Stimulated activated naive CD8-positive, alpha-beta T cell treated with anti-CD3 and anti-CD28 coated beads, Interleukin-15, Interleukin-2, amounts not matched to agents 100 ng/mL and 50 ng/mL, for 24 hours (primary cell): ENCODE measurements at regions not wholly inside any gene's neighbourhood (a gene's known extent, or its start where the extent isn't known, plus 50 kb on each side); places are given as distances from the start of the nearest gene placed in this dataset.

Experiments used
- H3K27ac Mint-ChIP-seq: one replicate; pipeline ENCODE4 v1.8.0; 2021; ENCODE audit warnings: mild to moderate bottlenecking, mixed read lengths
- H3K27me3 Mint-ChIP-seq: one replicate; pipeline ENCODE4 v1.8.0; 2021; ENCODE audit warnings: mixed read lengths
- H3K36me3 Mint-ChIP-seq: one replicate; pipeline ENCODE4 v1.8.0; 2021; ENCODE audit warnings: low read depth, mixed read lengths
- H3K4me1 Mint-ChIP-seq: one replicate; pipeline ENCODE4 v1.8.0; 2021; ENCODE audit warnings: low read depth, mixed read lengths
- H3K4me3 Mint-ChIP-seq: one replicate; pipeline ENCODE4 v1.8.0; 2021; ENCODE audit warnings: mild to moderate bottlenecking, mixed read lengths
- H3K9me3 Mint-ChIP-seq: one replicate; pipeline ENCODE4 v1.8.0; 2021; ENCODE audit warnings: mixed read lengths

DNA sequence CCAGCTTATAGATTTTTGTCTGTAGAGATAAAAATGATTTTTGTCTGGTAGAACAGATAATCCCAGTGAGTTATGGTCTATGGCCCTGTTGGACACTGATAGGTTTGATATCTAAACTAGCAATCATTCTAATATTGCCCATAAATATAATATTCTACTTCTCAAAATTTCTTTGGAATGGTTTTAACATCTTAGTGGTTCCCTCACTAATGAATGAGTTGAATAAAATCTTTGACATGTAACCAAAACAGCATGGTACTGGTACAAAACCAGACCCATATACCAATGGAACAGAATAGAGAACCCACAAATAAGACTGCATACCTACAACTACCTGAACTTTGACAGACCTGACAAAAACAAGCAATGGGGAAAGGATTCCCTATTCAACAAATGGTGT lies 219.7 kb downstream of the SEC61B start:
- H3K36me3 Mint-ChIP-seq, result no peaks in the 10 kb centered on the region
- H3K27me3 Mint-ChIP-seq, result peaks cover 23% of the 10 kb centered on the region
- H3K4me3 Mint-ChIP-seq, result no peak overlapping the region
- H3K4me1 Mint-ChIP-seq, result peaks cover 12% of the 10 kb centered on the region
- no peaks in the 10 kb centered on the region for H3K9me3 Mint-ChIP-seq
- H3K27ac Mint-ChIP-seq, result no peak overlapping the region

DNA sequence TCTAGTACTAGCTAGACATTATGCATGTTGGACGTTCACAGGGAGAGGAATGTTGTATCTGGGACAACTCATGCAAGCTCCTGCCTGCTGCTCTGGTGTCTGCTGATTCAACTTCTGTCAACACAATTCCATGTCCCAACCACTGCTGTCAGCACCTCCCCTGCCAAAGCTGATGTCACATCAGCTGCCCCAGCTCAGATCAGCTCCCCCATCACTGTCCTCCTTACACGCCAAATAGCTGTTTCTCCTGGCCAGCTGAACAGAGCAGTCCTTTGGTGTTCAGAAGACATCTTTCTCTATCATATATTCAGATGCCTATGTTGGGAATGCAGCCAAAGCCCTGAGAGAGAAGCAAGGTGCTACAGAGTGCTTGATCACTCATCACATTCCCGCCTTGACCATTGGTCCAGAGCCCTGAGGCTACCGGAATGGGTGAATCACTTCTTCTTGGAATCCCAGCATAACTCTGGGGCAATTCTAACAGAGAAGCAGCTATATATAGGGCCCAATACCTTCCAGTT lies 223.3 kb downstream of the SEC61B start:
- Mint-ChIP-seq H3K27me3 (peaks cover 31% of the 10 kb centered on the region), H3K9me3 (no peaks in the 10 kb centered on the region), H3K27ac (peak overlapping the region; percentile 57), H3K4me1 (peaks cover 12% of the 10 kb centered on the region), H3K36me3 (no peaks in the 10 kb centered on the region), H3K4me3 (no peak overlapping the region)

DNA sequence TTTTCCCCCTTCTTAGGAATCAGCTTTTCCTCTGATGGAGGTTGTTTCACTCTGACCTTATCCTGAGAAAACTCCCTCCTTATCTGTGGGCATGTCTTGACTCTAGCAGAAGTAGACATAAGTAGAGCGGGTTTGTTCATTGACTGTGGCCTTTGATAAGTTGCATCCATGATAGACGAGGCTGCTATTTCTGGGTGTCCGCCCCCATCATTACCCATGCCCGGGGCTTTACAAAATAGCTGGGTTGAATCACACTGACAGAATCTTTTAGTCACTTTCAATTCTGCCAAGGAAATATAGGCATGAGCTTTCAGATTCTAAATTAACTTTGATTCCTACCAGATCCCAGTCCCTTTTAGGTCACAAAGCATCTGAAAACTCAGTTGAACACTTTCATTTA lies 223.8 kb downstream of the SEC61B start:
- H3K27me3 Mint-ChIP-seq, result peaks cover 31% of the 10 kb centered on the region
- no peaks in the 10 kb centered on the region for H3K9me3 Mint-ChIP-seq
- H3K27ac Mint-ChIP-seq, result peak overlapping the region; percentile 57
- no peaks in the 10 kb centered on the region for H3K36me3 Mint-ChIP-seq
- H3K4me3 Mint-ChIP-seq, result no peak overlapping the region
- peaks cover 12% of the 10 kb centered on the region for H3K4me1 Mint-ChIP-seq

DNA sequence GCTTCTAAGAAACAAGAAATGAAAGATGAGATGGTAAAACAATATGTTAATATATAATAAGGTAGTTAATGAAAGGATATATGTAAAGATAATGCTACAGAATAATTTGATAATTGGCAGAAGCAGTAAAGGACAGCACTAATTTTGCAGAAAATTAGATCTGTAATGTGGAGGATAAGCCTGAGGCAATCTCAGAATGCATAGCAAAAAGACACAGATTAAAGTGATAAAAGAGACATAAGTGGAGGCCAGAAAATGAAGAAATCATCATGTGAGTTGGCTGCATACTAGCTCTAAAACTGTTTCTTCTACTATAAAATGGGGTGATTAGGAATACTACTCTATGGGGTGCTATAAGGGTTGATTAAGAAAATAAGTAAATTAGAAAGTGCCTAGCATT lies 225.9 kb downstream of the SEC61B start:
- Mint-ChIP-seq H3K36me3 (no peaks in the 10 kb centered on the region), H3K4me1 (peaks cover 12% of the 10 kb centered on the region), H3K9me3 (no peaks in the 10 kb centered on the region), H3K27ac (no peak overlapping the region), H3K27me3 (peaks cover 28% of the 10 kb centered on the region), H3K4me3 (no peak overlapping the region)

DNA sequence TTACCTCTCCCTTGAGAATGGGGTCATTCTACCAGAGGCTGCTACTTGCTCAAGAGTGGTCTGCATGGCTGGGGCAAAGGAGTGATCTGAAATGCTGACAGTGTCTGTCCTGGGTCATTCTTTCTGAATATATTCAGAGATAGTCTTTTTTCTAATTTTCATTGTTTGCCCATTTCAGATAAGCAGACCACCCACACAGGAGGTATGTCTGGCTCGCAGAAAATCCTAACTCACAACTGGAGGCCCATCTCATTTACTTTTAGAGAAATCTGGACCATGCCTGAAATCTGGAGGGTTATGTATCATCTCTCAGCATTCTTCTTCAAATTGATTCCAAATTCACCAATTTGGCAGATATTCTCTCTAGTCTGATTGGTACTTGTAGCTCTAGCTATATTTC lies 227.6 kb downstream of the SEC61B start:
- no peaks in the 10 kb centered on the region for H3K36me3 Mint-ChIP-seq
- H3K27me3 Mint-ChIP-seq, result peaks cover 27% of the 10 kb centered on the region
- H3K4me3 Mint-ChIP-seq, result no peak overlapping the region
- H3K9me3 Mint-ChIP-seq, result no peaks in the 10 kb centered on the region
- H3K4me1 Mint-ChIP-seq, result peaks cover 12% of the 10 kb centered on the region
- H3K27ac Mint-ChIP-seq, result no peak overlapping the region

DNA sequence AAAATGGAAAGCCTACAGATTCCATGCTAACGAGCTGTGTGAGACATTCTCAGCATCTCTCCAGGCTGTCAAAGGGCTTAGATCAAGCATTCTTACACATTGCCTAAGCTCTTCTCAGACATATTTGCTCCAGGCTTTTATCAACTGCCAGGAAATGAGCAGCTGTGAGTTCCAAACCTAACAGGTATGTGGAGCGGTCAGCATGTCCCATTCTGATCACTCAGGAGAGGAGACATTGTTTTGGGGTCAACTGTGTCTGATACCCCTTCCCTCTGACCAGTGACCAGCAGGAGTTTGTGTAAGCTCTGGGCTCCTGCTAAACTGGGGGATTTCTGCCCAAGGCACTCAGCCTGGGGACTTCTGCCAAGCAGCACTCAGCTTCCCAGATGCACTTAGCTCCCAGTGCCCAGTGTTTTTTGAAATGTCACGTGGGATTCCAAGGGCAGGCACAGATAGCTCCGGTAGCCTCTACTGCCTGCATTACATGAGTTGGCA lies 229.1 kb downstream of the SEC61B start:
- Mint-ChIP-seq H3K27ac (no peak overlapping the region), H3K4me3 (no peak overlapping the region), H3K27me3 (peaks cover 25% of the 10 kb centered on the region), H3K4me1 (peaks cover 3% of the 10 kb centered on the region), H3K36me3 (no peaks in the 10 kb centered on the region), H3K9me3 (no peaks in the 10 kb centered on the region)

DNA sequence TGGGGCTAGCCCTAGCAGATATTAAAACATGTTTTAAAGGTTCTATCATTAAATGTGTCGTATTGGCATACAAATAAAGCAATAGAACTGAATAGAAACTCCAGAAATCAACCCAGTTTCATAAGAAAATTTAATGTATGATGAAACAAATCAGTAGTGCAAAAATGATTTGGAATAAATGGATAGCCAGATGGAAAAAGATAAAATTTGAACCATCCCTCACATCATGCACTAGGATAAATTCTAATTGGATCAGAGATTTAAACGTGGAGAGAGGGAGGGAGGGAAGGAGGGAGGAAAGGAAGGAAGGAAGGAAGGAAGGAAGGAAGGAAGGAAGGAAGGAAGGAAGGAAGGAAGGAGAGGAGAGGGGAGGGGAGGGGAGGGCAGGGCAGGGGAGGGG lies 235.3 kb downstream of the SEC61B start:
- no peaks in the 10 kb centered on the region for H3K4me1 Mint-ChIP-seq
- no peak overlapping the region for H3K4me3 Mint-ChIP-seq
- peaks cover 12% of the 10 kb centered on the region for H3K27me3 Mint-ChIP-seq
- no peak overlapping the region for H3K27ac Mint-ChIP-seq
- H3K36me3 Mint-ChIP-seq, result no peaks in the 10 kb centered on the region
- no peaks in the 10 kb centered on the region for H3K9me3 Mint-ChIP-seq

DNA sequence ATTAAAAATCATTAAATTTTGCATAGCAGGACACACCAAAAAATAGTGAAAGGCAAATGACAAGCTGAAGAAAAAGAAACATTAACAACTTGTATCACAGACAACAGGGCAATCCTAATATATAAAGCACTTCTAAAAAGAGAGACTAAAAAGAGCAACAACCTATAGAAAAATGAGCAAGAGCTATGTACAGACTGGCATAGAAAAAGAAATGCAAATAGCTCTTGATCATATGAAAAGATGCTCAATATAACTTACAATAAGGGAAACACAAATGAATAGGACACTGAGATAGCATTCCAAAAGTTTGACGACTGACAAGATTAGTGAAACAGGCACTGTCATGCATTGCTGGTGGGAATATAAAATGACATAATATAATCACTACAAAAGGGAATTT lies 235.9 kb downstream of the SEC61B start:
- no peaks in the 10 kb centered on the region for H3K36me3 Mint-ChIP-seq
- no peaks in the 10 kb centered on the region for H3K4me1 Mint-ChIP-seq
- H3K27ac Mint-ChIP-seq, result no peak overlapping the region
- peaks cover 12% of the 10 kb centered on the region for H3K27me3 Mint-ChIP-seq
- H3K4me3 Mint-ChIP-seq, result no peak overlapping the region
- H3K9me3 Mint-ChIP-seq, result no peaks in the 10 kb centered on the region

DNA sequence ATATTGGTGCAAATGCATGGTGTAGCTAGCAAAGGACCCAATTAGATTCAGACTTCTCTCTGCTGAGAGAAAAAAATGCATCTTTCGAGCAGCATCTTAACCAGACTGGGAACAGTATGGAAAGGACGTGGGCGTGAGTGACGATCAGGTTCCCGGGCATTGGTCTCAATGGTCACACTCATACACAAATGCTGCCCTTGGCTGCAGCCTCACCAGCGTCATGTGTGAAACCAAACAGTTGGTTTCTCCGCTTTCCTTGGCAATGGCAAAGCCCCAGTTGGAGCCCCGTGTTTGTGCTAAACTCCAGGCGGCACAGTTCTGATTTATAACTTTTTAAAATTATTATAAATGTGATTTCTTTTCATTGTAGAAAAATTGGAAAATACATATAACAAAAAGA lies 237.8 kb downstream of the SEC61B start:
- Mint-ChIP-seq H3K36me3 (no peaks in the 10 kb centered on the region), H3K27ac (no peak overlapping the region), H3K4me1 (no peaks in the 10 kb centered on the region), H3K4me3 (no peak overlapping the region), H3K27me3 (peaks cover 17% of the 10 kb centered on the region), H3K9me3 (no peaks in the 10 kb centered on the region)

DNA sequence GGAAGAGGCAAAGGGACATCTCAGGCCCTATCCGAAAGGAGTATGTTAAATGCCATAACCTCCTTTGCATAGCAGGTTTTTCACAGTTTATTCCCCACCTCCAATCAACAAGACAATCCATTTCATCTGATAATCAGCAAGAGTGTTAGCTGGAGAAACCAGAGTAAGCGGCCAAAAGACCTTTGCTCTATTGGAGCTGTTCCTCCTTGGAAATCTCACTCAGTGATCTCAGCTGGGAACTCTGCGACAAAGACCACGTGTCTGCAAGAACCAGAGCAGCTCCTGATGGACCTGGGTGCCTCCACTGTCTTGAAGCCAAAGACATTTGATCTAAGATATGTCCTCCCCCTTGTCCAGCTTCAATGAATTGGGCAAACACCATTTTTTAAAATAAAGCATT lies 241.0 kb downstream of the SEC61B start:
- Mint-ChIP-seq H3K9me3 (no peaks in the 10 kb centered on the region), H3K27me3 (peaks cover 9% of the 10 kb centered on the region), H3K4me3 (no peak overlapping the region), H3K4me1 (no peaks in the 10 kb centered on the region), H3K36me3 (no peaks in the 10 kb centered on the region), H3K27ac (no peak overlapping the region)

DNA sequence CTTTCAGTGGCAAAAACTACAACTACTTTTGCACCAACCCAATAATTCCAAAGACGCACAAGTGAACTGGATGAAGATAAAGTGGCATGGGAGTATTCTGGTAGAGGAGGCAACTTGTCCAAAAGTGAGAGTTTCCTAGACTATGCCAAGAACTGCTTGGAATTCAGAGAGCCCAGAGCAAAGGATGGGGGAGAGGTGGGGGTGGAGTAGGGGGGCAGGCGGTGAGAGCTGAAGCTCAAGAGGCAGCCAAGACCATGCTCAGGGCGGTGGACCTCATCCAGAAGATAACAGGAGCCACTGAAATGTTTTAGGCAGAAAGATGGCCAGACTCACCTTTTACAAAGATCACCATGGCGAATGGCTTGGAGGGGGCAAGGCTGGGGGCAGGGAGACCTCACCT lies 242.5 kb downstream of the SEC61B start:
- Mint-ChIP-seq H3K27me3 (peaks cover 14% of the 10 kb centered on the region), H3K4me3 (no peak overlapping the region), H3K27ac (no peak overlapping the region), H3K9me3 (no peaks in the 10 kb centered on the region), H3K36me3 (no peaks in the 10 kb centered on the region), H3K4me1 (no peaks in the 10 kb centered on the region)

DNA sequence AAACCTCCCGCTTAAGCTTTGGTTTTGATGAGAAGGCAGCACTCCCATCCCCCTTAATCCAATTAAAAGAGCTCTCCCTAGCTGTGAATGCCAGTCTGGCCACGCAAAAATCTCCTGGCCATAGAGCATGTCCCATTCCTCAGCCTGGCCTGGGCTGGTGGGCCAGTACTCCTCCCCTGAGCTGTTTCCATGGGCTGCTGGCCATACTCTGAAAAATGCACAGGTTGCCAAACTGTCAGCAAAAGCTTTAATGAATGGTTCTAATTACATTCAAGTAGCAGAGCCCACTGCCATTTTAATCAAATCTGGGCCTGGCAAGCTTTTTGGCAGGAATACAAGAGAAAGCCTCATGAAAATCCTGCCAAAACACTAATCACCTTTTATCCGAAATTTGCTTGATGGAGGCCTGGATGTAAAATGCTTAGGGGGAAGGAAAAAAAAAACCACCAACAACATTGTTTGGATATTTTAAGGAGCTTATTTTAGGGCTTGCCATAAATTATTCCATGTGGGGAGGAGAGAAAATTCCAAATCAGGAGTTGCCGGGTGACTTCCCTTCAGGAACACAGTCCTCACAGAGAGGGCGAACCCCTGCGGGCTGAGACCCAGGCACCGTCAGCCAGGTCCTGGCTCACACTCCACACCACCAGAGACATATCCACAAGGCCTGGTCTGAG lies 243.3 kb downstream of the SEC61B start:
- no peaks in the 10 kb centered on the region for H3K9me3 Mint-ChIP-seq

DNA sequence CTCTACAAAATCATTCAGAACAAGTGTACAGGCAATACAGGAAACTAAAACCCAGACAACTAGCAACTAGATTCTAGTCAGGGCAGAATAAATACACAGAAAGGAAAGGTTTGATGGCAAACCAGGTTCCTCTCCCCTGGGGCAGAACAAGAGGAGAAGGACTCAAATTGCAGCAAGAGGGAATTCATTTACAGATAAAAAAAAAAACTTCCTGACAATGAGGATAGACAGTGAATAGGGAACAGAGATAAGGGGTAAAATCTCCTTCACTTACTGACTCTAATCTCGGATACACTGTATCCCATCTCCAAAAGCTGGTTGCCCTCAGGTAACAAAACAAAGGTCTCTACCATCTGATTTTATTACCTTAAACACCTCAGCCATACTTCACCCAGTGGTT lies 244.0 kb downstream of the SEC61B start:
- Mint-ChIP-seq H3K4me3 (no peak overlapping the region), H3K4me1 (no peaks in the 10 kb centered on the region), H3K27ac (no peak overlapping the region), H3K9me3 (no peaks in the 10 kb centered on the region), H3K27me3 (peaks cover 14% of the 10 kb centered on the region), H3K36me3 (no peaks in the 10 kb centered on the region)

More for the DNA sequence above, 243.3 kb downstream of the SEC61B start:
- Mint-ChIP-seq H3K27ac (no peak overlapping the region), H3K4me3 (no peak overlapping the region), H3K4me1 (no peaks in the 10 kb centered on the region), H3K27me3 (peaks cover 14% of the 10 kb centered on the region), H3K36me3 (no peaks in the 10 kb centered on the region)

DNA sequence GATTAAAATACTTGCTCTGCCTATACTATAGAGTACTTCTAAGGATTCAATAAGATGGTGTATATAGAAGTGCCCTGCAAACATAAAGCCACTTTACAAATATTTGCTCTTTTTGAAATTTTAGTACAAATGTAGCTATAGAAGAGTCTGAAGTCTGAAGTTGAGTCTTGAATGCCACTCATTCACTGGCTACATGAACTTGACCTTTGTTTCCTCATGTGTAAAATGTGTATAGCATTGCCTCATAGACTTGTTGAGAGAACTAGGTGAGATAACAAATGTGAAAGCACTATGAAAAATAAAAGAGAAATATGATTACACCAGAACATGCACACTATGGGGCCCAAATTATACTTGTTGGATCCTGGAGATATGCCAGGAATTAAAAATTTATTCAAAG lies 244.7 kb downstream of the SEC61B start:
- Mint-ChIP-seq H3K4me1 (peaks cover 4% of the 10 kb centered on the region), H3K4me3 (no peak overlapping the region), H3K27ac (no peak overlapping the region), H3K36me3 (no peaks in the 10 kb centered on the region), H3K9me3 (no peaks in the 10 kb centered on the region), H3K27me3 (peaks cover 14% of the 10 kb centered on the region)

DNA sequence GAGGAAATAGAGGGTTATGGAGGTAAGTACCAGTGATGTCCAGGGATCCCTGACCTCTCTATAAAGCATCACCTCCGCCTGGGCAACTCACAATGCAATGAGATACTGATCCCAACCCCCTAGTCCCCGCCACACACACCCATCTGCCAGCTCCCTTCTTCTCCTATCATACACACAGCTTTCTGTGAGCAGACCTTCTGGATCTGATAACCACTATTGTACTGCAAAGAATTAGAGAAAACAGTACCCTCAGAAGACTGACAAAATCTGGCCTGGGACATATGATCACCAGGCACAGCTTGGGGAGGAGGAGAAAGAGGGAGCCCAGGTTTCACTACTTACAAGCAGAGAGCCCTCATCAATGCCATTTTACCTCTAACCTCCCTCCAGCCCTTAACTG lies 249.0 kb downstream of the SEC61B start:
- Mint-ChIP-seq H3K36me3 (no peaks in the 10 kb centered on the region), H3K9me3 (no peaks in the 10 kb centered on the region), H3K27me3 (peaks cover 22% of the 10 kb centered on the region), H3K4me3 (no peak overlapping the region), H3K4me1 (peaks cover 22% of the 10 kb centered on the region), H3K27ac (no peak overlapping the region)
